ENCODE measurements at regions not wholly inside any gene's neighbourhood (a gene's known extent, or its start where the extent isn't known, plus 50 kb on each side); places are given as distances from the start of the nearest gene placed in this dataset.

- no peak for DNase-seq (ENCODE audit: low spot score)
- TF ChIP-seq CTCF (IDR thresholded peaks at IDR 0.05; ENCODE audit: extremely low read depth, insufficient read depth, missing control alignments): no peak
- in situ Hi-C loops (cut with MboI; ENCODE audit: low pct_unique_long_range_greater_than_20kb, low sequenced_read_pairs, unreplicated experiment): no loop called here
Observed at GRCh38 chr1:191618181-191618580, 540.1 kb upstream of the RGS18 start.

GRCh38 chr1:191620883-191621282 is 537.4 kb upstream of the RGS18 start:
- no peak for DNase-seq (ENCODE audit: low spot score)
- in situ Hi-C loops (cut with MboI; ENCODE audit: low pct_unique_long_range_greater_than_20kb, low sequenced_read_pairs, unreplicated experiment): no loop called here
- TF ChIP-seq CTCF (IDR thresholded peaks at IDR 0.05; ENCODE audit: extremely low read depth, insufficient read depth, missing control alignments): no peak

- in situ Hi-C loops (cut with MboI; ENCODE audit: low pct_unique_long_range_greater_than_20kb, low sequenced_read_pairs, unreplicated experiment): no loop called here
- DNase-seq (ENCODE audit: low spot score): no peak
- TF ChIP-seq CTCF (IDR thresholded peaks at IDR 0.05; ENCODE audit: extremely low read depth, insufficient read depth, missing control alignments): no peak
Observed at GRCh38 chr1:191624044-191624443, 534.2 kb upstream of the RGS18 start.

GRCh38 chr1:191629836-191630235 is 528.4 kb upstream of the RGS18 start:
- no peak for TF ChIP-seq CTCF (IDR thresholded peaks at IDR 0.05; ENCODE audit: extremely low read depth, insufficient read depth, missing control alignments)
- in situ Hi-C loops (cut with MboI; ENCODE audit: low pct_unique_long_range_greater_than_20kb, low sequenced_read_pairs, unreplicated experiment): no loop called here
- DNase-seq (ENCODE audit: low spot score): no peak

GRCh38 chr1:191634801-191635508 is 523.3 kb upstream of the RGS18 start:
- TF ChIP-seq CTCF (IDR thresholded peaks at IDR 0.05; ENCODE audit: extremely low read depth, insufficient read depth, missing control alignments): no peak
- no peak for DNase-seq (ENCODE audit: low spot score)
- in situ Hi-C loops (cut with MboI; ENCODE audit: low pct_unique_long_range_greater_than_20kb, low sequenced_read_pairs, unreplicated experiment): no loop called here

GRCh38 chr1:191636345-191636744 is 521.9 kb upstream of the RGS18 start:
- TF ChIP-seq CTCF (IDR thresholded peaks at IDR 0.05; ENCODE audit: extremely low read depth, insufficient read depth, missing control alignments): no peak
- in situ Hi-C loops (cut with MboI; ENCODE audit: low pct_unique_long_range_greater_than_20kb, low sequenced_read_pairs, unreplicated experiment): no loop called here
- DNase-seq (ENCODE audit: low spot score): no peak

Data from GM13977 (cell line).